ENCODE measurements at regions not wholly inside any gene's neighbourhood (a gene's known extent, or its start where the extent isn't known, plus 50 kb on each side); places are given as distances from the start of the nearest gene placed in this dataset.
A peak's percentile ranks its signal among the peaks of the same experiment; 100 is the strongest.

DNA sequence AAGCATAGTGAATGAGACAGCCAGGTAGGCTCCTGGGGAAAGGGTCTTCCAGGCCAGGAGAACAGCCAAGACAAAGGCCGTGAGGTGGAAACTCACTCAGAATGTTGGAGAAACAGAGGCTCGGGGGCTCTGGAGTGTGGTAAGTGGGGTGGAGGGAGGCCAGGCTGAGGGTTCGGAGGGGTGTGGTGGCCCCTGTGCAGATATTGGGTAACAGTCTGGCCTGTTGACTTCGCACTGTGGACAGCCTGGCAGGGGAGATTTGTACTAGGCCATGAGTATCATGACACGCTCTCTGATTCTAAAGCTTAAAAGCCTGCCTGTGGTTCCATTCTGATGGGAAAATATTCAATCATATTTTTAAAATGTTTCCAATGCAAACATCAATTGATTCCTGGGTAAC, 239.3 kb downstream of the GADD45G start:
- DNase-seq, result no peak
- Histone ChIP-seq H3K4me3 (no peak overlapping the region), H3K4me1 (ENCODE audit: control insufficient read depth in 5 of 5, insufficient read depth in 5 of 5, low read length in 5 of 5) (peaks cover 0 to 24% (median 0%) of the 10 kb centered on the region in 5 donors), H3K9me3 (ENCODE audit: control insufficient read depth in 4 of 4, insufficient read depth in 3 of 4, low read length in 3 of 4) (peaks cover 0 to 3% (median 0%) of the 10 kb centered on the region in 4 donors), H3K27me3 (ENCODE audit: control insufficient read depth in 3 of 3, insufficient read depth in 3 of 3, low read length in 2 of 3) (no peaks in the 10 kb centered on the region), H3K9ac (ENCODE audit: insufficient read depth in 1 of 2, low read length in 2 of 2) (no peak overlapping the region), H3K27ac (ENCODE audit: low read depth in 1 of 2, low read length in 1 of 2) (peak overlapping the region in 1 of 2 donors; percentile 87), H3K36me3 (ENCODE audit: control insufficient read depth in 4 of 4, insufficient read depth in 4 of 4, low read length in 4 of 4) (no peaks in the 10 kb centered on the region)
- WGBS, 2 donors, result 69 to 90% methylated on average over 5 of the region's 5 CpGs
- ATAC-seq (ENCODE audit: insufficient read depth, low FRiP score), result peak; percentile 39
- TF ChIP-seq, protein P1, sequence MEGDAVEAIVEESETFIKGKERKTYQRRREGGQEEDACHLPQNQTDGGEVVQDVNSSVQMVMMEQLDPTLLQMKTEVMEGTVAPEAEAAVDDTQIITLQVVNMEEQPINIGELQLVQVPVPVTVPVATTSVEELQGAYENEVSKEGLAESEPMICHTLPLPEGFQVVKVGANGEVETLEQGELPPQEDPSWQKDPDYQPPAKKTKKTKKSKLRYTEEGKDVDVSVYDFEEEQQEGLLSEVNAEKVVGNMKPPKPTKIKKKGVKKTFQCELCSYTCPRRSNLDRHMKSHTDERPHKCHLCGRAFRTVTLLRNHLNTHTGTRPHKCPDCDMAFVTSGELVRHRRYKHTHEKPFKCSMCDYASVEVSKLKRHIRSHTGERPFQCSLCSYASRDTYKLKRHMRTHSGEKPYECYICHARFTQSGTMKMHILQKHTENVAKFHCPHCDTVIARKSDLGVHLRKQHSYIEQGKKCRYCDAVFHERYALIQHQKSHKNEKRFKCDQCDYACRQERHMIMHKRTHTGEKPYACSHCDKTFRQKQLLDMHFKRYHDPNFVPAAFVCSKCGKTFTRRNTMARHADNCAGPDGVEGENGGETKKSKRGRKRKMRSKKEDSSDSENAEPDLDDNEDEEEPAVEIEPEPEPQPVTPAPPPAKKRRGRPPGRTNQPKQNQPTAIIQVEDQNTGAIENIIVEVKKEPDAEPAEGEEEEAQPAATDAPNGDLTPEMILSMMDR (IDR thresholded peaks at IDR 0.05; ENCODE audit: control extremely low read depth, extremely low read depth), result no peak

DNA sequence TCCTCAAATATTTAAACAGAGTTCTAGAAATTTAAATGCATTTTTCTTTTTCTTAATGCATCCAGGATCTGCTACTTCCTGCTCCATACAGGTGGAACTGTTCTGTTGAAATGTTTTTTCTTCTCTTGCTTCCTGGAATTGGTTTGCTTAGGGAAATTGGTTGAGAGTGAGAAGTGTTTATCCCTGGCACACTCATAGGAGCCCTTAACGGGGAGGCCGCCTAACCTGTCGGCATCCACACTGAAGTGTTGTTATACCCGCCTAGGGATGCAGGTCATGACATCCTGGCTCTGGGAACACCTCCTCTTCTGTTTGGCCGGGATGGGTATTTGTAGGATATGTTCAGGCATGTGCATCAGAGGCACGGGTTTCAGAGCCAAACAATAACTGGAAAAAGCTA, 239.7 kb downstream of the GADD45G start:
- TF ChIP-seq, protein P1 (IDR thresholded peaks at IDR 0.05; ENCODE audit: control extremely low read depth, extremely low read depth), result no peak
- Histone ChIP-seq H3K36me3 (ENCODE audit: control insufficient read depth in 4 of 4, insufficient read depth in 4 of 4, low read length in 4 of 4) (no peaks in the 10 kb centered on the region), H3K9ac (ENCODE audit: insufficient read depth in 1 of 2, low read length in 2 of 2) (no peak overlapping the region), H3K9me3 (ENCODE audit: control insufficient read depth in 4 of 4, insufficient read depth in 3 of 4, low read length in 3 of 4) (peaks cover 0 to 4% (median 0%) of the 10 kb centered on the region in 4 donors), H3K27ac (ENCODE audit: low read depth in 1 of 2, low read length in 1 of 2) (no peak overlapping the region), H3K27me3 (ENCODE audit: control insufficient read depth in 3 of 3, insufficient read depth in 3 of 3, low read length in 2 of 3) (no peaks in the 10 kb centered on the region), H3K4me1 (ENCODE audit: control insufficient read depth in 5 of 5, insufficient read depth in 5 of 5, low read length in 5 of 5) (peaks cover 0 to 21% (median 0%) of the 10 kb centered on the region in 5 donors), H3K4me3 (no peak overlapping the region)
- 70 to 85% methylated on average over 6 of the region's 6 CpGs for WGBS, 2 donors
- DNase-seq, result peak in 1 of 3 donors; percentile 64
- peak; percentile 65 for ATAC-seq (ENCODE audit: insufficient read depth, low FRiP score)

DNA sequence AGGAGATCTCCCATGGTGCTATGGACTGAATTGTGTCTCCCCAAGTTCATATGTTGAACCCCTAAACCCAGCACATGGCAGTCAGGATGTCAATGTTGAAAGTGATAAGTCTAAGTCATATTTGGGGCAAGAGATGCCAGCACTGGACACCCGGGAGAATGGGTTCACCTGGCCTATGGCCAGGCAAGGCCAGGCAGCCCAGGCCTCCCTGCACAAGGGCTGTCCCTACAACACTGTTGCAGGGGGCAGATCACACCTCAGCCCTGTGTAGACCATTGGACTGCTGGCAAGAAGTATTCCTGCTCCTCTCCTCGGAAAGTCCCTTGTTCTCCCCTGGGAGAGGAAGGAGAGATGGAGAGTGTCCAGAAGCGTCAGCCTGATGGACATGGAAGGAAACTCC, 240.5 kb downstream of the GADD45G start:
- H3K9ac ChIP-seq (ENCODE audit: insufficient read depth in 1 of 2, low read length in 2 of 2), result no peak overlapping the region
- DNase-seq, result no peak
- H3K4me3 ChIP-seq, result no peak overlapping the region
- H3K36me3 ChIP-seq (ENCODE audit: control insufficient read depth in 4 of 4, insufficient read depth in 4 of 4, low read length in 4 of 4), result no peaks in the 10 kb centered on the region
- no peaks in the 10 kb centered on the region for H3K27me3 ChIP-seq (ENCODE audit: control insufficient read depth in 3 of 3, insufficient read depth in 3 of 3, low read length in 2 of 3)
- H3K4me1 ChIP-seq (ENCODE audit: control insufficient read depth in 5 of 5, insufficient read depth in 5 of 5, low read length in 5 of 5), result peaks cover 0 to 18% (median 0%) of the 10 kb centered on the region in 5 donors
- H3K27ac ChIP-seq (ENCODE audit: low read depth in 1 of 2, low read length in 1 of 2), result peak overlapping the region in 1 of 2 donors; percentile 6
- H3K9me3 ChIP-seq (ENCODE audit: control insufficient read depth in 4 of 4, insufficient read depth in 3 of 4, low read length in 3 of 4), result peaks cover 0 to 4% (median 0%) of the 10 kb centered on the region in 4 donors
- no peak for ATAC-seq (ENCODE audit: insufficient read depth, low FRiP score)
- TF ChIP-seq, protein P1 (IDR thresholded peaks at IDR 0.05; ENCODE audit: control extremely low read depth, extremely low read depth), result no peak
- 59 to 79% methylated on average over 3 of the region's 3 CpGs for WGBS, 2 donors

DNA sequence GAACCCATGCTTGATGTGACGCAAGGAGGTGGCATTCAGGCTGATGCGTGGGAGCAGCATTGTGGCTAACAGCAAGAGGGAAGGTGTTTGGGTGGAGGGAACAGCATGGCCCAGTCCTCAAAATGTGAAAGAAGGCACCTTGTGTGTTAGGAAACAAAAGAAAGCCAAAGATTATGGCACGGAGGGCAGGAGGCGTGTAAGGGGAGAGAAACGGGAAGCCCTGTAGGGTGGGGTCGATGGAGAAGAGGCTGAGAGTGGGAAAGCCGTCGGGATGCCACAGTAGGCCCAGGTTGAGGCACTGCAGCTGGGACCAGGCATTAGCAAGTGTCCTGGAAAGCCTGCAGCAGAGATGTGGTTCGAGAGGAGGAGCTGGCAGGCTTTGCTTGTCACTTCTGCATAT, 241.1 kb downstream of the GADD45G start:
- H3K27me3 ChIP-seq (ENCODE audit: control insufficient read depth in 3 of 3, insufficient read depth in 3 of 3, low read length in 2 of 3), result no peaks in the 10 kb centered on the region
- TF ChIP-seq, protein P1 (IDR thresholded peaks at IDR 0.05; ENCODE audit: control extremely low read depth, extremely low read depth), result no peak

More for the DNA sequence above, 241.1 kb downstream of the GADD45G start:
- no peak for DNase-seq
- Histone ChIP-seq H3K9me3 (ENCODE audit: control insufficient read depth in 4 of 4, insufficient read depth in 3 of 4, low read length in 3 of 4) (peaks cover 0 to 4% (median 0%) of the 10 kb centered on the region in 4 donors), H3K27ac (ENCODE audit: low read depth in 1 of 2, low read length in 1 of 2) (peak overlapping the region in 1 of 2 donors; percentile 58), H3K4me1 (ENCODE audit: control insufficient read depth in 5 of 5, insufficient read depth in 5 of 5, low read length in 5 of 5) (peaks cover 0 to 17% (median 0%) of the 10 kb centered on the region in 5 donors), H3K36me3 (ENCODE audit: control insufficient read depth in 4 of 4, insufficient read depth in 4 of 4, low read length in 4 of 4) (no peaks in the 10 kb centered on the region), H3K4me3 (no peak overlapping the region), H3K9ac (ENCODE audit: insufficient read depth in 1 of 2, low read length in 2 of 2) (no peak overlapping the region)
- no peak for ATAC-seq (ENCODE audit: insufficient read depth, low FRiP score)
- 77 to 90% methylated on average over 9 of the region's 9 CpGs for WGBS, 2 donors
